HG03039 (cell line): ENCODE measurements at regions not wholly inside any gene's neighbourhood (a gene's known extent, or its start where the extent isn't known, plus 50 kb on each side); places are given as distances from the start of the nearest gene placed in this dataset.
A peak's percentile ranks its signal among the peaks of the same experiment; 100 is the strongest.

ENCODE experiments used
- ATAC-seq: cut with Tn5 transposase; IDR thresholded peaks from one replicate; pipeline ENCODE4 v1.9.1; 2021; ENCODE audit warnings: mild to moderate bottlenecking, moderate library complexity; ENCODE audit not compliant: unreplicated experiment

- no peak for ATAC-seq
These were observed 280.9 kb downstream of the ARAP2 start for GRCh38 chr4:35963383-35963782.

DNA sequence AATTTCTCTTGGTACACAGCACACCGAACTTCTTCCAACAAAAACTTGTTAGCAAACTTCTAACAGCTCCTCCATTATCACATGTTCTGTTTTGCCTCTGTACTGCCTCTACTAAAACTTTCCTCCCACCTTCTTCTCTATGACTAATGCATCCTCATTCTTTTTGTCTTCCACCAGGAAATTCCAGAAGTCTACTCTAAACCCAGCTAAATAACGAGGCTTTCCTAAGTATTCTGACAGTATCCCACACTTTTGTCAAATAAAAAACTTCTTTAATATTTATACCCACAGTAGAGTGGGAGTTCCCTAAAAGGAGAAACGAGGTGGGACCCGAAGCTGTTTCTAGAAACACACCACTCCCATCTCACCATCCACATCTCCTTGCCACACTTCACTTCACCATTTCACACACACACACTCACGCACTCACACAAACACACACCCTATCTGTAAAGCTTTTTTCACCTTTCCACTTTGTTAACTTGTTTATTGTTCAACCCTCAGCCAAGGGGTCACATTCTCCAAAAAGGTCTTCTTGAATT is 280.3 kb downstream of the ARAP2 start:
- ATAC-seq: no peak

DNA sequence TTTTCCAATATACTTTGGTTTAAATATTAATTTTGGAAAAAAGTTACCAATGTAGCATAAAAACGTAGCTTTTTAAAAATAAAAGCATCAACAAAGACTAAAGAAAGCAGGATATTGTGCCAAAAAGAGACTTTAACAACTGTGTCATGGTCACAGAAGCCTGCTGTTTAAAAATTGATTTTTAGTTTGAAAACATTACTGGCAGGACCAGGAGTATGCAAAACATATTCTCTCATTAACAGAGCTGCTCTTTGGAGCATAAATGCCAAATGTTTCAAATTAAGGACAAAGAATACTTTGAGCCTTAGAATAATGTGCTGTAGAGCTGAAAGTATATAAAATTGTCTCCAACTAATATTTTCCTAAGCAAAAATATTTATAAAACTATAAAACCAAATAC is 279.0 kb downstream of the ARAP2 start:
- no peak for ATAC-seq

DNA sequence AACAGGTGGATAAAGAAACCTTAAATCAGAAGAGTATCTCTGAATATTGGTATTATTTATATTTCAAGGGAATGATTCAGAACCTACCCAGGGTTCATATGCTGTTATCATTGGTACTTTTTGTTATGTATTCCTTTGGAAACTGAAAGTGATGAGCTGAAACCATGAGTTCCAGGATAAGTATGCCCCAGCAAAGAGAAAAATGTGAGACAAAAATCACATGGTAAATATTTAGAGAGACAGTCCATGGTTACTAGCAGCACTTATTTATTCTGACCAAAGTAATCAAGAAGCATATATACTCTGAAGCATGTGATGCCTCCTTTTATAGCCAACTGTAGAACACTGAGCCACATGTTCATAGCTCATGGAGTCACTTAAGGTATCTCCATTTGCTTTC is 277.7 kb downstream of the ARAP2 start:
- no peak for ATAC-seq

DNA sequence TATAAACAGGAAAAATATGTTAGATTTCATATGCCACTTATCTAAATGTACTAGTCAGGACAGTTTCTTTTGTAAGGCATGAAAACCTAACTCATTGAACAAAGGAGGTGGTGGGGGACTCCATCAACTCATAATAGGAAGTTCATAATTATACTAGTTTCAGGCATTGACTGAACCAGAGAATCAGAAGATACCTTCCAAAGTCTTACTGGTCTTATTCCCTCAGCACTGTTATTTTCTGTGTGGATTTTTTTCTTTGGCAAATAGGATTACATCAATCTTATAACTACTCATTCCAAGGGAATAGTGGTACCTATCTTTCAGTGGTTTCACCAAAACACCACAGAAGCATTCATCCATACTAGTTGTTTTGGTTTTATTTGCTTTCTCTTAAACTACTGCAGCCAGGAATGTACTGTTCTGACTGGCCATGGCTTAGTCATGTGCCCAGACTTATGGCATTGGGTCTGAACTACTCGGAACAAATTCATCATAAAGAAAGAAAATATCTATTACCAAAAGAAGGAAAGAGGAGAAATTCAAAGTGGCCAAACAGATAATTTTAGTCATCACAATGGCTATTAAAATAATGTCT is 273.9 kb downstream of the ARAP2 start:
- peak; percentile 77 for ATAC-seq

DNA sequence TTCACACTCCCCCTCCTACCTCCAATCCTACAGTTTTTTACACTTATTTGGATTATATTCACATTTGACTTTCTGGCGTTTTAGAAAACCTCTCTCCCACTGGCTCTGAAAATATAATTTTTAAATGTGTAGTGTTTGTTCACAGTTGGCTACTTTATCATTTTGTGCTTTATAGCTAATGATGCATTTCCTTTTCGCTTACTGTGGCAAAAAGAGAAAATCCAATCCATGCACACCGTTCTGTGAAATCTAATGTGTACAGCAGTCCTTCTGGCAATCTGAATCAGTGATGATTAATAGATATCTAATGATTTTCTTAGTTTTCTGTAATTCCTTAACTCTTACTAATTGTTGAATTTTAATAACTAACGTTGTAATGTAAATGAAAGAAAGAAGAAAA is 271.5 kb downstream of the ARAP2 start:
- ATAC-seq: no peak

DNA sequence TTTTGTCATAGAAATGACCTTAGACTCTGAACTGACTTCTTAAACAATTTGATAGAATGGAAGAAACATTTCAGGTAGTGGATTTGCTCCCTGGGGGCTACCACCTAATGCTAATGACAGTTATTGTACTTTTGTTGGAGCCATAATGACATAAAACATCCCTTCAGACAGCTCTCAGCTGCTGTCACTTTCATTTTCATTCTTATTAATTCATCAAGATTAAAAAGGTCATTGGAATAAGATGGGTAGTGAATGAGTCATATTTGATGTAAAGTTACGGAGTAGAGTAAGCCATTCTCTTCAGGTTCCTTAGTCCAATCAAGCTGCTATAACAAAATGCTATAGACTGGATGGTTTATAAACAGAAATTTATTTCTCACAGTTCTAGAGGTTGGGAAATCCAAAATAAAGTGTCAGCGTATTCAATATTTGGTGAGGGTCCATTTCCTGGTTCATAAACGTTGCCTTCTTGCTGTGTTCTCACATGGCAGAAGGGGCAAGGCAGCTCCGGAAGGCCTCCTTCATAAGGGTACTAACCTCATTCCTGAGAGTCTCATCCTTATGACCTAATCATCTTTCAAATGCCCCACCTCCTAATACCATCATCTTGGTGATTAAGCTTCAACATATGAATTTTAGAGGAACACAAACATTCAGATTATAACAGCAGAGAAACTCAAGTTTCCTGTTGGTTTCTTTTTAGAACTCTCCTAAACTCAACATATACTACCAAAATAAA is 268.5 kb downstream of the ARAP2 start:
- ATAC-seq: no peak

DNA sequence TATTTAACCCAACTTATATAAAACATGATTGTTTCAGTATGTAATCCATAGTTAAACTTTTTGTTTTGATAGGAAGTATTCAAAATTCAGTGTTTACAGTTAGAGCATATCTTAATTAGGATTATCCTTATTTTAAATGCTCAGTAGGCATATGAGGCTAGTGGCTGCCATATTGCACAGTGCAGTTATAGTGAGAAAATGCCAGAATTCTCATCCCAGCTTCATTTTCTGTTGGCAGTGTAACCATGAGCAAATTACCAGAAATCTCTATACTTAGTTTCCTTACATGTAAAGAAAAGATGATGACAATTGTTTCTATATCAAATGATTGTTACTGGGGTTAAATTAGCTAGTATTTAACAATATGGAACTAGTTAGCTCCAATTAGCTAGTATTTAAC is 265.8 kb downstream of the ARAP2 start:
- no peak for ATAC-seq

- no peak for ATAC-seq
These were observed 262.0 kb downstream of the ARAP2 start for GRCh38 chr4:35982318-35982717.

DNA sequence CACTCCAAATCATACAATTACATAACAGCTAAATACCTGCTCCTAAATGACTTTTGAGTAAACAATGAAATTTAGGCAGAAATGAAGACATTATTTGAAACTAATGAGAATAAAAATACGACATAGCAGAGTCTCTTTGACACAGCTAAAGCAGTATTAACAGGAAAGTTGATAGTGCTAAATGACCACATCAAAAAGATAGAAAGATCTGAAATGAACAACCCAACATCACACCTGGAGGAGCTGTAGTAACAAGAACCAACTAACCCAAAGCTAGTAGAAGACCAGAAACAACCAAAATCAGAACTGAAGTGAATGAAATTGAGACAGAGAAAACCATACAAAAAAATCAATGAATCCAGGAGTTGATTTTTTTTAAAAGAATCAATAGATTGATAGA is 257.8 kb downstream of the ARAP2 start:
- ATAC-seq: no peak

DNA sequence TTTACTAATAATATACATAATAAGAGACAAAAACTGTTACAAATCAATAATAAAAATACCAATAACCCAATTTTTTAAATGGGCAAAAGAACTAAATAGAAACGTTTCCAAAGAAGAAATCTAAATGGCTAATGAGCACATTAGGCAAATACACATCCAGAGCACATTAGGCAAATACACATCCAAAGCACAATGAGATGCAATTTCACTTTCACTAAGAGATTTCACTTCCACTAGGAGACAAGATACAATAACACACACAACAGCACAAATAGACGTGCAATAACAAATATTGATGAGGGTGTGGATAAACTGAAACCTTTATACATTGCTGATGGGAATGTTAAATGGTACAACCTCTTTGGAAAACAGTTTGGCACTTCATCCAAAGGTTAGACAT is 250.7 kb downstream of the ARAP2 start:
- no peak for ATAC-seq

DNA sequence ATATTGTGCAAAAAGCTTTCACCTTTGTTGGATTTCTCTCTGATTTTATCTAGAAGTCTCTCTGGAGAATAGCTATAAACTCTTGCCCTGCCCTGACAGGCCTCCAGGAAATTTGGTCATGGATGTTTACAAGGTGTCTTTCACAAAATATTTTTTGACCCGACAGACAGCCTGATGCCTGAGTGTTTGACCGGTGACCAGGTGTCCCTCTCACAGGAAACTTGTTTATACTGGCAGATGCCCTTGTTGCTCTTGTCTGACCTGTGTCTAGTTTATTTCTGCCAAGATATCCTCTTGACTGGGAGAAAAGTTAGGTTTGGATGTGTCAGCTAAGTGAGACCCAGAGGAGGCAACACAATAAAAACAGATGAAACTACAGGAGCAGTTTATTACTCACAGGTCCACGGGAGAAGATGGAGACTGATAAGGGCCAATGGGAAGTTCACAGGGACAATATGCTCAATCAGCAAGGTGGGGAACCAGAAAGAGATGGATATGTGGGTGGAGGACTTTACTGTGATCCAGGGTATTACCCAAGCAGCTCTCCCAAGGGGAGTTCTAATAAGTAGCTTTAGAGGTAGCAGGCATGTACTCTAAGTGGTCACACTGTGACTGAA is 243.3 kb downstream of the ARAP2 start:
- ATAC-seq: no peak

GRCh38 chr4:36003051-36003450 is 241.3 kb downstream of the ARAP2 start:
- ATAC-seq: no peak

- ATAC-seq: no peak
These were observed 240.0 kb downstream of the ARAP2 start for GRCh38 chr4:36004204-36004851.

DNA sequence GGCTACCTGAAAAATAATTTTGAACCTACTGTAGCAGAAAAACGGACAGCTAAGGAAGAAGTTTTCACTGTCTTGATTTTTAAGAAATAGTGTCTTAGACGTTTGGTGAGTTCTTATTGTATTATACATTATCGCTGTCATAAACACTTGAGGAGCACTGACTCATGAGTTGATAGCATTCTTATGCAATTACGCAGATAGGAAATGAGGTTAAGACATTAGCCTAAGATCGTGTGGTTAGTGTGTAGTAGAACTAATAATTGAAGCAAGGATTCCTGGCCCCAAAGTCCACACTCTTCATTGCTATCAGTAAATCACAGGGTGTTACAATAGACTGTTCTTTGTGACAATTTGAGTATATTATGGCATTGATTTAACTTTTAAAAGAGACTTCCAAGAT is 238.1 kb downstream of the ARAP2 start:
- ATAC-seq: no peak

DNA sequence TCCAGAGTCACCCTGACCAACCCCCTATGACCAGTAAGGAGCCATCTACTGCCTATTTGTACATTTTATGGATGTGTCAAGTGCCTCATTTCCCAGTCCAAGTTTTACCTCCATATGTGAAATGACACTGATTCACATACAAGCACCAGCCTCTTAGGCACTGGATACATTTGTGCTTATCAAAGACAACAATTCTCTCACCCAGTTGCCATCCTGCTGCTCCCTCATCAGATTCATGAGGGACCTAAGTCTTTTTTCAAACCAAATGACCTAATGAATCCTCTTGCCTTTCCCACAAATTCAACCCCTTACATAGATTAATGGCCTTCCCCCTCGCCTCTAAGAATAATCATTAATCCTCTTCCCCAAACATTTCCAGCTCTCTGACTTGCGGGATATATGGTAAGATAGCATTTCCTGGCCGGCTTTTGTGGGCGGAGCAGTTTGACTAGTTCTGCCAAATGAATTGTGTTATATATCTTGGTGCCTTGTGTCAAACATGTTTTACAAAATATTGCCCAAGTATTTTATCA is 233.9 kb downstream of the ARAP2 start:
- ATAC-seq: no peak

DNA sequence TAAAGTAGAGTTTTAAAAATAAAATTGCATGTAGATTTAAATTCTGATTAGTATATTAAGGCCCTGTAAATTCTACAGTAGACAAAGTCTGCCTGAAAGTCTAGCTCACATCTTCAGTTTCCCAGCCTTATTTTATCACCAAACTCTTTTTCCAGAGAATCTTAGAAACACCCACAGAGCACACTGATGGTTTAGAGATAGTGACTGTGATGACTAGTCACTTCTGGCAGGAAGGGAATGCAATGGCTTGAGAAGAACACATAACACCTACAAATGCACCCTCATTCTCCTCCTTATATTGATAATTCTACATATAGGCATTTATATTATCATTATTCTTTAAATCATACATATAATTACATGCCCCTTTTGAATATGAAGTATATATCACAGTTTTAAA is 232.9 kb downstream of the ARAP2 start:
- no peak for ATAC-seq

DNA sequence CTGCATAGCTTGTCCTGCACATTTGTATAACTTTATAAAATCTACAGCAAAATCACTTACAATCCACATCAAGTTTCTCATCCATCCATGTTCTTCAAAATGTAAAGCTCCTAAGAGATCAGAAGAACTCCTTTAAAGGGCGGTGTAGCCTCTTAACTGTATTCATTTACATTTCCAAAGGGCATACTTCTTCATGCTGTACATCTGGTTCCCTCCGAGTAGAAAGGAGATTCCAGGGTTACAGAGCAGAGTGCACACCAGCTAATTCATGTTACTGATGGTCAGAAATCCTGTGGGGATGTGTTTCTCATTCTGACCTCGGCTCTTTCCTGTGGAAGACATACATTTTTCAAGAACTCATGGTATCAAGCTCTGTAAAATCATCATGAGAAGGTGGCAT is 231.8 kb downstream of the ARAP2 start:
- ATAC-seq: no peak

DNA sequence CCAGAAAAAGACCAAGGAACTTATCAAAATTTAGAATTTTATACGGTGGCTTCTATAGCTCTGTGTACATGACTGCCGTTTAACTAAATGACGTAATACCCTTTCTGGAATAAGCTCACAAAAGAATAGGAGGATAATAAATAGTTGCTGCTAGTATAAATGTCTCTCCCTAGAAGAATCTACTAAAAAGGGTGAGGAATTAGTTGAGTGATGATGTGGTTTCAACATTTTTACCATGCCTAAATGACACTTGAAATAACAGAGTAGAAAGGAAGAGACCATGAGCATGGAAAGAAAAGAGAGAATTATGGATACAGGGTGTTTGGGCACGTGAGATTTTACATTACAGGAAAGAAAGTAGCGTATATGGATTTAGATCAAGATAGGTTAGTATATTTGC is 231.1 kb downstream of the ARAP2 start:
- ATAC-seq: no peak
